NCI-H146 treated with DMSO at 0.1 percent for 48 hours (cell line): ENCODE measurements at regions not wholly inside any gene's neighbourhood (a gene's known extent, or its start where the extent isn't known, plus 50 kb on each side); places are given as distances from the start of the nearest gene placed in this dataset.
"Not testable (repeated sequence)": the region's sequence is repeated elsewhere in the genome, so short reads cannot be mapped to it uniquely, and the experiment has no call there.

Experiments used
- DNase-seq: peaks from one replicate; lab custom pipeline; 2025; ENCODE audit not compliant: unreplicated experiment; lab: John Stamatoyannopoulos, UW

- DNase-seq = no peak
Measured at GRCh38 chr1:182262425-182262824, 129.2 kb downstream of the GLUL start.

- DNase-seq = no peak
Measured at GRCh38 chr1:182261655-182262054, 129.9 kb downstream of the GLUL start.

DNA sequence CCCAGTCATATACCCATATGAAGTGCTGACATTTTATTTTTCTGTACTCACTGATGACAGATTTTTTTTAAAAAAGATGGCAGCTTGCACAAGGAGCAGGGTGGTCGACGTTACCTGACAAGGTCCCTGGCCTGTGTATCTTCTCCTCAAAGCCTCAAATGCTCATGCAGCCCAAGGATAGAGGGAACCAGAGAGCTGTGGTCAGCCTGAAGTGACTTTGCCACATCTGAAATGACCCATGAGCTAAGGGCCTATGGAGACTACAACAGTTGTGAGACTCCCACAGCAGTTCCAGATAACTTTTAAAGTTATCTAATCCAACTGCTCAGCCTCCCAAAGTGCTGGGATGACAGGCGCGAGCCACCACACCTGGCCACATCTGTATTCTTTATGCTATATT lies 131.1 kb downstream of the GLUL start:
- DNase-seq = no peak

DNA sequence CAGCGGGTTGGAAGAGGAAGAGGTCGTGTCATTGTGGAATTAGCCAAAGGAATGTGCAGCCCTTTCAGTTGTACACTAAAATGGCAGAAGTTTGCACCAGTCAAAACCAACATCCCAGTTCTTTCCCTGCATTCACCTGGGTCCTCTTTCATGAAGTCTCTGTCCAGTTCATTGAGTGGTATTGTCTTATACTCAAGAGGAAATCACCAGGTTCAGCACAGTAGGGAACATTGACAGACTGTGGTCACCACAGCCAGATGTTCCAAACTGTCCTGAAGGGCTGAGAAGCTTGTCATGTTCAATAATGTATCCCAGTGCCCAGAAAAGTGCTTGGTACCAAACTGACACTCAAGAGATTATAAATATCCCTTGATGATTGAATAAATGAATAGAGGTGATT lies 131.6 kb downstream of the GLUL start:
- DNase-seq = no peak

DNA sequence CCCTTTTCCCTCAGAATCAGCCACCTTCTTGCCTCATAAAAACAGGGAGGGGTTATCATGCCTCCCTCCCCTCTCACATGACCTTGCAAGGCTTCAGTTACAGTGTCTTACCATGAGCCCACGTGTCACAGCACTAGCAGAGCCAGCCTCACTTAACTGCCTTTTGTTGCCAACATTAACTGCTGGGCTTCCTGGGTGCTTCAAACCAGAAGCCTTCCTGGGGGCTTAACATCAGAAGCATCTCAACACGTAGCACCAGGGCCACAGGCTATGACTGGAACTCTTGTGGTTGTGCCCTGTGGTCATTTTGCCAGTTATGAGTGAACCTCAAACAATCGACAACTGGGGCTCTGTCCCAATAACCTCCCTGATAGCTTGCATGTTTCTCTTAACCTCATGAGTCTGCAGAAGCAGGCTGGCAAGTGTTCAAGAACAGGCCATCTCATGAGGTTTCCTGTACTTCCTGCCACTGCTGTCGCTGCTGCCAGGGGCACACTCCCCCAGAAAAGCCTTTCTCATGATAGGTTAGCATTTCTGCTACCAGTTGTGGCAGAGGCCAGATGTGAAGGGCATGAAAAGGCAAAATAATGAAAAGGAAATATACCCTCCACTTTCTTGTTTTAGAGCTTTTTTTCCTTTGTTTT lies 132.2 kb downstream of the GLUL start:
- DNase-seq = no peak

DNA sequence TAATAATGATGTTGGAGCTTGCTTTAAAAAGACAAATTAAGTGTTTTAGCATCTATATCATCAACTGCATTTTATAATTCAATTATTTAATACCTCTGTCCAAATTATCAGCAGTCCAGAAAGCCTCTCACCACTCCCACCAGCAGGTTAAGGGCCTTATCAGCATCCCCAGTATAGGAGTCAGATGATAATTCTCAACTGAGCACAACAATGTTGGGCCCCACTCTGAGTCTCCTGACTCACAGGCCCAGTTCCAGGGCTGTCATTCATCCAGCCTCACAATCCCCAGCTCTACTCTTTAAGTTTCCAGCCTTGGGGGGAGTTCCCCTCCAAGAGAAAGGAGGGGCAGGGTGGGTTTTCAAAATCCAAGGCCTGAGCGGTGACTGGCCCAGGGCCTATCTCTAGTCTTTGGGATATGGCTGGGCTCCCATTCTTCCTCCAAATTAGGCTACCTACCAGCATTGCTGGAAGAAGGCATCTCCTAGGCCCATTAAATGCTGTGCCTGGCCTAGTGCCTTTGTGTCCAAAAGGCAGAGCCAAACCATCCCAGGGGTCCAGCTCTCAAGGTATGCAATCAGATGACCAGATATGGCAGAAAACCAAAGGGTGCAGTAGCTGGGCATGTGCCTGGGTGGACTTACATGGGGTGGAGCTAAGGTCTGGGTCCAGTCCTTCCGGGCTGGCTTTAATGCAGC lies 134.1 kb downstream of the GLUL start:
- DNase-seq = no peak

DNA sequence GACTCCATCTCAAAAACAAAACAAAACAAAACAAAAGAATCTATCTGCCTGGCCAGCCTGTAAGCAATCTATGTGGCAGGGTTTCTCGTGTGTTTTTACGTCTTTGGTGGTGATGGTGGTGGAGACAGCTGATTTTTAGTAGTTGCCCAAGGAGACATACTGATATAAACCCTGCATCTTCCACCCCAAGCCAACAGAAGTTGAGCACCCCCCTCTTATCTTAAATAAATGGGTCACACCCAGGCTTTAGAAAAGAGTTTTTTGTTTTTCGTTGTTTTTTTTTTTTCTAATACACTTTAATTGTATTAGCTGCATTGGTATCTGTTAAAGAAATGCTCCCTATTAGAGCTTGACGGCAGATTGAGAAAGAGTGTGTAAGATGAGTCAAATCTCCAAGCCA lies 134.7 kb downstream of the GLUL start:
- DNase-seq = no peak

- DNase-seq = no peak
Measured at GRCh38 chr1:182255494-182255893, 136.1 kb downstream of the GLUL start.

DNA sequence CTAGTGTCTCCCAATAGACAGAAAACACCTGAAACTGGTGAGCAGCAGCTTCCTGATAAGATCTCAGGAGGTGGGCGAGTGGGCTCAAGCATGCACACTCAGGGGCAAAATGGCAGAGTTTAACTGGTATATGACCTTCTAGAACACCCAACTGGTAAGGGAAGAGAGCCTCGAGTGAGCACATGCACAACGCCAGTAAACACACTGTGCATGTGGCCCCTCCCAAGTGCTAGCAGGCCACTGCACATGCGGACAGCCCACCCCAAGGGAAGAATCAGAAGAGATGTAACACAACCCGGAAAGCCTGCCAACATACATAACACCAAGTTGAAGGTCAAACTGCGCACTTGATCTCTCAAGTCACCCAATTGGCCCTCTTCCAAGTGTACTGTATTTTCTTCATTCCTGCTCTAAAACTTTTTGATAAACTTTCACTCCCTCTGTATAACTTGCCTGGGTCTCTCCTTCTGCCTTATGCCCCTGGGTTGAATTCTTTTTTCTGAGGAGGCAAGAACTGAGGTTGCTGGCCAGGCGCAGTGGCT lies 138.2 kb downstream of the GLUL start:
- no peak for DNase-seq

- DNase-seq = no peak
Measured at GRCh38 chr1:182251561-182251960, 140.0 kb downstream of the GLUL start.

GRCh38 chr1:182249201-182249676 lies 142.4 kb downstream of the GLUL start:
- DNase-seq = no peak

- no peak for DNase-seq
Measured at GRCh38 chr1:182248721-182249120, 142.9 kb downstream of the GLUL start.

DNA sequence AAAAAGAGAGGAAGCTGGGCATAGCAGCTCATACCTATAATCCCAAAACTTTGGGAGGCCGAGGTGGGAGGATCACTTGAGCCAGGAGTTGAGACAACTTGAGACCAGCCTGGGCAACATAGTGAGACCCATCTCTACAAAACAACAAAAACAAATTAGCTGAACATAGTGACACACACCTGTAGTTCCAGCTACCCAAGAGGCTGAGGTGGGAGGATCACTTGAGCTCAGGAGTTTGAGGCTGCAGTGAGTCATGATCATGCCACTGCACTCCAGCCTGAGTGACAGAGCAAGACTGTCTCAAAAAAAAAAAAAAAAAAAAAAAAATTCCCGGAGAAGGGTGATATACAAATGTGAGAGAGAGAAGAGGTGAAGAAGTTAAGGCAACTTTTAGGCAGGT lies 143.8 kb downstream of the GLUL start:
- DNase-seq = not testable (repeated sequence)

DNA sequence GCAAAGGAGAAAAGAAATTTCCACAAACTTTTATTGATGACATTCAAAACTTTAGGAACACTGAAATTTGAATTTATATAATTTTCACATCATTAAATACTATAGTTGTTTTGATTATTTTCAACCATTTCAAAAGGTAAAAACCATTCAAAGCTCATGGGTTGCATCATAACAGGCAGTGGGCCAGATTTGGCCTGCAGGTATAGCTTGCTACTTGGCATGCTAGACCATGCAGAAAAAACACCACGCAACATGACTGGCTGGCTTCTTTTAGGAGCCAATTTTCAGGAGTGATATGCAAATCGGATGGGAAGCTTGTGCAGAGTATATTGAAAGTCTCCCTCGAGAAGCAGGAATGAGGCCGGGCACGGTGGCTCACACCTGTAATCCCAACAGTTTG lies 144.8 kb downstream of the GLUL start:
- no peak for DNase-seq

- no peak for DNase-seq
Measured at GRCh38 chr1:182245040-182245439, 146.6 kb downstream of the GLUL start.

DNA sequence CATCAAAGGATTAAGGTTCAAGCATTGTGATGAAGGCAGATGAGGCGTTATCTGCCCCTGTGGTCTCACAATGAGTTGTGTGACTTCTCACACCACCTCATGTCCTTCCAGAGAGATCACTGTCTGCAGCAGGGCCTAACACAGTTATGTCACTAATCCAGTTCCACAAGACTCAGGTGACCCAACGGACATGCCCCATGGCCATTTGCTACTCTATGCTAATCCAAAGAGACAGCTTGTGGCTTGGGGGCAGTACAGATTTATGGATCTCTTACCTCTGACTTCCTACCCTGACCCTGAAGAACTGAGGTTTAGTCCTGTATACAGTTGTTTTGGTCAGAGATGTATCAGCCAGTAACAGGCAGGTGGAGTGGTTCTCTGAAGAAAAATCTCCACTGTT lies 147.1 kb downstream of the GLUL start:
- no peak for DNase-seq

- DNase-seq = no peak
Measured at GRCh38 chr1:182242641-182243040, 148.9 kb downstream of the GLUL start.

- no peak for DNase-seq
Measured at GRCh38 chr1:182240085-182240484, 151.5 kb downstream of the GLUL start.

GRCh38 chr1:182238421-182238820 lies 153.2 kb downstream of the GLUL start:
- no peak for DNase-seq

GRCh38 chr1:182237329-182237728 lies 154.3 kb downstream of the GLUL start:
- no peak for DNase-seq

DNA sequence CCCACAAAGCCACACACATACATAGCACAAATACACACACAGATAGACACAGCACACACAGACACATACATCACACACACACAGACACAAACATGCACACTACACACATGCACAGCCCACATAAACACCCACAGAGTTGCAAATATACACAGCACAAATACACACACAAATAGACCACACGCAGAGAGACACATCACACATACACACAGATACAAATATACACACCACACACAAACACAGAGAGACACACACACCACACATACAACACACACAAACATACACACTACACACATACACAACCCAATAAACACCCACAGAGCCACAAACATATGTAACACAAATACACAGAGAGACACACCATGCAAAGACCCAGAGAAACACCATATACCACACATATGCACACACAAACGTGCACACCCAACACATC lies 154.9 kb downstream of the GLUL start:
- DNase-seq = no peak

- DNase-seq = no peak
Measured at GRCh38 chr1:182235952-182236650, 155.5 kb downstream of the GLUL start.
